ENCODE measurements at regions not wholly inside any gene's neighbourhood (a gene's known extent, or its start where the extent isn't known, plus 50 kb on each side); places are given as distances from the start of the nearest gene placed in this dataset.

GRCh38 chr14:43406931-43407330 is 1100.2 kb downstream of the FSCB start:
- TF ChIP-seq EP300 (IDR thresholded peaks at IDR 0.05): no peak
- no peak for TF ChIP-seq CTCF (IDR thresholded peaks at IDR 0.05)
- TF ChIP-seq POLR2A (IDR thresholded peaks at IDR 0.05; ENCODE audit: low read depth): no peak
